Retinal pigment epithelial cell (primary cell): ENCODE measurements at regions not wholly inside any gene's neighbourhood (a gene's known extent, or its start where the extent isn't known, plus 50 kb on each side); places are given as distances from the start of the nearest gene placed in this dataset.

Experiments
- DNase-seq: peaks from one replicate; pipeline ENCODE4 v3.0.0-alpha.2; 2010; ENCODE audit warnings: low read depth
- H3K4me3 ChIP-seq: 2 replicates; pipeline ENCODE4 v1.5.1; 2011; ENCODE audit warnings: mild to moderate bottlenecking, low read length, control low read depth, moderate library complexity
- CTCF ChIP-seq: conservative IDR thresholded peaks from 2 replicates; pipeline ENCODE4 v1.5.1; 2011; ENCODE audit warnings: low read depth, low read length, control low read depth, inconsistent platforms

GRCh38 chr14:48384821-48385220 is 709.4 kb upstream of the MDGA2 start:
- no peak for TF ChIP-seq CTCF
- DNase-seq = no peak
- no peak overlapping the region for H3K4me3 ChIP-seq

- H3K4me3 ChIP-seq = no peak overlapping the region
- DNase-seq = no peak
- no peak for TF ChIP-seq CTCF
Measured at GRCh38 chr14:48382961-48383360, 707.6 kb upstream of the MDGA2 start.

- DNase-seq = no peak
- H3K4me3 ChIP-seq = no peak overlapping the region
- no peak for TF ChIP-seq CTCF
Measured at GRCh38 chr14:48378541-48378940, 703.1 kb upstream of the MDGA2 start.

GRCh38 chr14:48373981-48374380 is 698.6 kb upstream of the MDGA2 start:
- DNase-seq = no peak
- no peak overlapping the region for H3K4me3 ChIP-seq
- TF ChIP-seq CTCF = no peak

GRCh38 chr14:48350971-48351370 is 675.6 kb upstream of the MDGA2 start:
- no peak overlapping the region for H3K4me3 ChIP-seq
- no peak for DNase-seq
- no peak for TF ChIP-seq CTCF

- DNase-seq = no peak
- H3K4me3 ChIP-seq = no peak overlapping the region
- TF ChIP-seq CTCF = no peak
Measured at GRCh38 chr14:48349689-48350088, 674.3 kb upstream of the MDGA2 start.

GRCh38 chr14:48341069-48341468 is 665.7 kb upstream of the MDGA2 start:
- TF ChIP-seq CTCF = no peak
- DNase-seq = no peak
- no peak overlapping the region for H3K4me3 ChIP-seq
